ENCODE measurements at regions not wholly inside any gene's neighbourhood (a gene's known extent, or its start where the extent isn't known, plus 50 kb on each side); places are given as distances from the start of the nearest gene placed in this dataset.

- no peaks in the 10 kb centered on the region for H3K27me3 Mint-ChIP-seq (ENCODE audit: low read depth)
- peaks cover 7% of the 10 kb centered on the region for H3K9me3 Mint-ChIP-seq
- no peak overlapping the region for H3K27ac Mint-ChIP-seq
- no peaks in the 10 kb centered on the region for H3K4me1 Mint-ChIP-seq (ENCODE audit: low read depth)
- DNase-seq (ENCODE audit: low spot score) = no peak
- H3K4me3 Mint-ChIP-seq = no peak overlapping the region
- H3K36me3 Mint-ChIP-seq (ENCODE audit: low read depth) = no peaks in the 10 kb centered on the region
These were observed 155.2 kb upstream of the COL3A1 start for GRCh38 chr2:188819011-188819410.

DNA sequence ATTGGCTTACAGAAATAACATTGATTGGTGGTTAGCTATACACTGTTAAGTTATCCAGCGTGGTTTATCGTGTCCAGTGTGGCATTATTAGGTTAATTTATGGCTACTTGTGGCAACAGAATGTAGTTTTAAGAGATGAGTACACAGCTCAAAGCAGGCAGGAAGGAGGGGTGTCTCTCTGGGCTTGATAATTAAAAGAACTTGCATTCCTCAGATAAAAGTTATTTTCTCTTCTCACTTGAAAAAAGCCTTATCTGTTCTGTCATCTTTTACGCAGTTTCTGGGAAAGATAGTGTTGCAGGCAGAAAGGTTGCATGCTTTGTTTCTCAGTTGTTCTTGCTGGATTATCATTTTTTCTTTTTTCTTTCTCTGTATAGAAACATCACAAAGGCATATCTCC, 154.4 kb upstream of the COL3A1 start:
- no peaks in the 10 kb centered on the region for H3K36me3 Mint-ChIP-seq (ENCODE audit: low read depth)
- DNase-seq (ENCODE audit: low spot score) = no peak
- H3K9me3 Mint-ChIP-seq = peaks cover 7% of the 10 kb centered on the region
- H3K27me3 Mint-ChIP-seq (ENCODE audit: low read depth) = no peaks in the 10 kb centered on the region
- no peaks in the 10 kb centered on the region for H3K4me1 Mint-ChIP-seq (ENCODE audit: low read depth)
- H3K4me3 Mint-ChIP-seq = no peak overlapping the region
- no peak overlapping the region for H3K27ac Mint-ChIP-seq

DNA sequence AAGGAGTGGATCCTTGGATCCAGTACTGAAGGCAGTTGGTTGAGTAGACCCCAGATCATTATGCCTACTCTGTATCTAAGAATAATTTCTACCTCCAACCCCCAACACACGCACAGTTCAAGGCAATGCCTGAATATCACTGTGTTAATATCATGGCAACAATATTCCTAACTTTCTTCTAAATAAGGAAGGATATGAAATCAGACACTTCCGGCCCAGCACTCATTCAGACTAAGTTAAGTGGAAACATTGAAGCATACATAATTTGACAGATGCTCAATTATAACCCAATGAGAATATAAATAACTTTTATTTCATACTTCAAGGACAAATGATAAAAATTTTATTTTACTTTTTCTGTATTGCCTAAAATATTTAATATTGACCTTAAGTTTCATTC, 153.6 kb upstream of the COL3A1 start:
- H3K36me3 Mint-ChIP-seq (ENCODE audit: low read depth) = no peaks in the 10 kb centered on the region
- no peak overlapping the region for H3K4me3 Mint-ChIP-seq
- H3K27me3 Mint-ChIP-seq (ENCODE audit: low read depth) = no peaks in the 10 kb centered on the region
- H3K4me1 Mint-ChIP-seq (ENCODE audit: low read depth) = no peaks in the 10 kb centered on the region
- no peak for DNase-seq (ENCODE audit: low spot score)
- no peak overlapping the region for H3K27ac Mint-ChIP-seq
- H3K9me3 Mint-ChIP-seq = peaks cover 7% of the 10 kb centered on the region

GRCh38 chr2:188824125-188824524, 150.0 kb upstream of the COL3A1 start:
- H3K9me3 Mint-ChIP-seq = peaks cover 7% of the 10 kb centered on the region

GRCh38 chr2:188833331-188833730, 140.8 kb upstream of the COL3A1 start:
- no peak overlapping the region for H3K27ac Mint-ChIP-seq
- H3K9me3 Mint-ChIP-seq = peaks cover 7% of the 10 kb centered on the region
- H3K27me3 Mint-ChIP-seq (ENCODE audit: low read depth) = no peaks in the 10 kb centered on the region
- H3K4me3 Mint-ChIP-seq = no peak overlapping the region
- no peak for DNase-seq (ENCODE audit: low spot score)
- H3K36me3 Mint-ChIP-seq (ENCODE audit: low read depth) = no peaks in the 10 kb centered on the region
- no peaks in the 10 kb centered on the region for H3K4me1 Mint-ChIP-seq (ENCODE audit: low read depth)

More at GRCh38 chr2:188824125-188824524, 150.0 kb upstream of the COL3A1 start:
- H3K4me3 Mint-ChIP-seq = no peak overlapping the region
- H3K4me1 Mint-ChIP-seq (ENCODE audit: low read depth) = no peaks in the 10 kb centered on the region
- no peak overlapping the region for H3K27ac Mint-ChIP-seq
- no peaks in the 10 kb centered on the region for H3K27me3 Mint-ChIP-seq (ENCODE audit: low read depth)
- H3K36me3 Mint-ChIP-seq (ENCODE audit: low read depth) = no peaks in the 10 kb centered on the region
- DNase-seq (ENCODE audit: low spot score) = no peak

GRCh38 chr2:188833799-188834198, 140.4 kb upstream of the COL3A1 start:
- Mint-ChIP-seq H3K4me3 (no peak overlapping the region), H3K9me3 (peaks cover 12% of the 10 kb centered on the region), H3K36me3 (ENCODE audit: low read depth) (no peaks in the 10 kb centered on the region), H3K27me3 (ENCODE audit: low read depth) (no peaks in the 10 kb centered on the region), H3K27ac (no peak overlapping the region), H3K4me1 (ENCODE audit: low read depth) (no peaks in the 10 kb centered on the region)
- DNase-seq (ENCODE audit: low spot score) = no peak

GRCh38 chr2:188835006-188835405, 139.2 kb upstream of the COL3A1 start:
- Mint-ChIP-seq H3K9me3 (peaks cover 7% of the 10 kb centered on the region), H3K36me3 (ENCODE audit: low read depth) (no peaks in the 10 kb centered on the region), H3K27ac (no peak overlapping the region), H3K4me3 (no peak overlapping the region), H3K27me3 (ENCODE audit: low read depth) (no peaks in the 10 kb centered on the region), H3K4me1 (ENCODE audit: low read depth) (no peaks in the 10 kb centered on the region)
- DNase-seq (ENCODE audit: low spot score) = no peak

- Mint-ChIP-seq H3K4me3 (no peak overlapping the region), H3K36me3 (ENCODE audit: low read depth) (no peaks in the 10 kb centered on the region), H3K27me3 (ENCODE audit: low read depth) (no peaks in the 10 kb centered on the region), H3K4me1 (ENCODE audit: low read depth) (no peaks in the 10 kb centered on the region), H3K9me3 (peaks cover 7% of the 10 kb centered on the region), H3K27ac (no peak overlapping the region)
- DNase-seq (ENCODE audit: low spot score) = no peak
These were observed 138.4 kb upstream of the COL3A1 start for GRCh38 chr2:188835821-188836220.

DNA sequence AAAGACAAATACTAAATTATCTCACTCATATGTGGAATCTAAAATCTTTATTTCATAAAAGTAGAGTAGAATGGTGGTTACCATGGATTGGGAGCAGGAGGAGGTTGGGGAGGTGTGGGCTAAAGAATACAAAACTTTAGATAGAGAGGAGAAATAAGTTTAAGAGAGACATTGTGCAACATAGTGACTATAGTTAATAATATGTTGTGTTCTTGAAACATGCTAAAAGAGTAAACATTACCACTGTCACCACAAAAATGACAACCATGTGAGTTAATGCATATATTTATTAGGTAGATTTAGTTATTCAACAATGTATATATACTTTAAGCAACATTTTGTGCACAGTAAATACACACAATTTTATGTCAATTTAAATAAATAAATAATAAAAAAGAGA, 128.5 kb upstream of the COL3A1 start:
- Mint-ChIP-seq H3K27me3 (ENCODE audit: low read depth) (no peaks in the 10 kb centered on the region), H3K27ac (no peak overlapping the region), H3K4me1 (ENCODE audit: low read depth) (no peaks in the 10 kb centered on the region), H3K9me3 (peaks cover 4% of the 10 kb centered on the region), H3K36me3 (ENCODE audit: low read depth) (no peaks in the 10 kb centered on the region), H3K4me3 (no peak overlapping the region)
- DNase-seq (ENCODE audit: low spot score) = no peak

DNA sequence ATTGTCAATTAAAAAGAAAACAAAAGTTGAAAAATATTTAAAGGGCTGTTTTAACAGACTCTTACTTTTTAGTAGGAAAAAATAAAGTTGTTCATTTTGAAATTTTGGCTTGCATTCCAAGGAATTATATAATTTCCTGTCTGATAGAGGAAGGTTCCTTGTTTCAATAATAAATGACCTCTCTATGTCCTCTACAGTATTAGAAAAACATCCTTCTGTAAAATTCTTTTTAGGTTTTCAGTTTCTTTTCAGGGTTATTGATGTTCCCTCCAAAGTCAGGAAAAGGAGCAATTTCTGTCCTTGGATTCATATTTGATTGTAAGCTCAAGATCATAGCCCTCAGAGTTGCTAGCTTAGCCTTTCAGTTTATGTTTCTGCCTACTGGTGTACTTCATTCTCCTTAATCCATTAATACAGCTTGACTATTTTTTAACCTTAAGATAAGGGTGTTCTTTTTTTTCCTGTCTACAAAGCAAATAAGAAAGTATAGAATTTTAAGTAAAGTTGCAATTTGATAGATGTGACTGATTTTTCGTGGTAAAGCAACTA, 125.2 kb upstream of the COL3A1 start:
- H3K9me3 Mint-ChIP-seq = peaks cover 4% of the 10 kb centered on the region
- H3K36me3 Mint-ChIP-seq (ENCODE audit: low read depth) = no peaks in the 10 kb centered on the region
- H3K27me3 Mint-ChIP-seq (ENCODE audit: low read depth) = no peaks in the 10 kb centered on the region
- no peaks in the 10 kb centered on the region for H3K4me1 Mint-ChIP-seq (ENCODE audit: low read depth)
- H3K4me3 Mint-ChIP-seq = no peak overlapping the region
- DNase-seq (ENCODE audit: low spot score) = no peak
- no peak overlapping the region for H3K27ac Mint-ChIP-seq

DNA sequence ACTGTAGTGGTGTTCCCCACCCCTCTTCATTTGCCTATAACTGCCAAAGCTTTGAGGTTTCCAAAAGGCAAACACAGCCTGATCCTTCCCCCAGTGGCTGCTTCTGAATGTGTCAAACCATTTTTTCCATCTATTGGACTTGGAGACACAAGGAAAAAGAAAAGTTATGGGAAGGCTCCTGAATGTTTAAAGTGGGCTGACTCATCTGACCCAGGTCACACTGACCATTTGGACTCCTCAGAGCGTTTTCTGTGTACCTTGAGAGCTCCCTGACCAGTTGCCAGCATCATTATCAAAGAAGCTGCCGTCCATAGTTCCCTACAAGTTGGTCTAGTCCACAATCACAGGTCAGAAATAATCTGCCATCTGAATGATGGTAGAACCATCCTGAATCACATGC, 123.4 kb upstream of the COL3A1 start:
- H3K4me1 Mint-ChIP-seq (ENCODE audit: low read depth) = no peaks in the 10 kb centered on the region
- DNase-seq (ENCODE audit: low spot score) = no peak
- no peak overlapping the region for H3K4me3 Mint-ChIP-seq
- no peaks in the 10 kb centered on the region for H3K27me3 Mint-ChIP-seq (ENCODE audit: low read depth)
- H3K36me3 Mint-ChIP-seq (ENCODE audit: low read depth) = no peaks in the 10 kb centered on the region
- peaks cover 4% of the 10 kb centered on the region for H3K9me3 Mint-ChIP-seq
- no peak overlapping the region for H3K27ac Mint-ChIP-seq

GRCh38 chr2:188851311-188851710, 122.9 kb upstream of the COL3A1 start:
- H3K4me3 Mint-ChIP-seq = no peak overlapping the region
- H3K27me3 Mint-ChIP-seq (ENCODE audit: low read depth) = no peaks in the 10 kb centered on the region
- no peaks in the 10 kb centered on the region for H3K36me3 Mint-ChIP-seq (ENCODE audit: low read depth)
- no peak overlapping the region for H3K27ac Mint-ChIP-seq
- no peaks in the 10 kb centered on the region for H3K4me1 Mint-ChIP-seq (ENCODE audit: low read depth)
- peaks cover 4% of the 10 kb centered on the region for H3K9me3 Mint-ChIP-seq
- no peak for DNase-seq (ENCODE audit: low spot score)

- DNase-seq (ENCODE audit: low spot score) = no peak
- no peaks in the 10 kb centered on the region for H3K36me3 Mint-ChIP-seq (ENCODE audit: low read depth)
- no peaks in the 10 kb centered on the region for H3K9me3 Mint-ChIP-seq
- H3K27me3 Mint-ChIP-seq (ENCODE audit: low read depth) = no peaks in the 10 kb centered on the region
- no peak overlapping the region for H3K27ac Mint-ChIP-seq
- no peak overlapping the region for H3K4me3 Mint-ChIP-seq
- no peaks in the 10 kb centered on the region for H3K4me1 Mint-ChIP-seq (ENCODE audit: low read depth)
These were observed 122.3 kb upstream of the COL3A1 start for GRCh38 chr2:188851826-188852225.

GRCh38 chr2:188852772-188853171, 121.4 kb upstream of the COL3A1 start:
- H3K4me1 Mint-ChIP-seq (ENCODE audit: low read depth) = no peaks in the 10 kb centered on the region
- no peak overlapping the region for H3K27ac Mint-ChIP-seq
- no peak overlapping the region for H3K4me3 Mint-ChIP-seq
- H3K27me3 Mint-ChIP-seq (ENCODE audit: low read depth) = no peaks in the 10 kb centered on the region
- no peaks in the 10 kb centered on the region for H3K36me3 Mint-ChIP-seq (ENCODE audit: low read depth)
- no peak for DNase-seq (ENCODE audit: low spot score)
- peaks cover 3% of the 10 kb centered on the region for H3K9me3 Mint-ChIP-seq

GRCh38 chr2:188853307-188853706, 120.9 kb upstream of the COL3A1 start:
- H3K36me3 Mint-ChIP-seq (ENCODE audit: low read depth) = no peaks in the 10 kb centered on the region
- no peak for DNase-seq (ENCODE audit: low spot score)
- no peaks in the 10 kb centered on the region for H3K27me3 Mint-ChIP-seq (ENCODE audit: low read depth)
- no peak overlapping the region for H3K4me3 Mint-ChIP-seq
- H3K9me3 Mint-ChIP-seq = peaks cover 3% of the 10 kb centered on the region
- H3K4me1 Mint-ChIP-seq (ENCODE audit: low read depth) = no peaks in the 10 kb centered on the region
- no peak overlapping the region for H3K27ac Mint-ChIP-seq

Measured in T-helper 2 cell treated with Interferon-gamma antibody and Interleukin-4, amounts not matched to agents 5 μg/mL and 100 μg/mL, for 36 hours (primary cell).